ENCODE measurements at regions not wholly inside any gene's neighbourhood (a gene's known extent, or its start where the extent isn't known, plus 50 kb on each side); places are given as distances from the start of the nearest gene placed in this dataset.

- TF ChIP-seq, protein P1, sequence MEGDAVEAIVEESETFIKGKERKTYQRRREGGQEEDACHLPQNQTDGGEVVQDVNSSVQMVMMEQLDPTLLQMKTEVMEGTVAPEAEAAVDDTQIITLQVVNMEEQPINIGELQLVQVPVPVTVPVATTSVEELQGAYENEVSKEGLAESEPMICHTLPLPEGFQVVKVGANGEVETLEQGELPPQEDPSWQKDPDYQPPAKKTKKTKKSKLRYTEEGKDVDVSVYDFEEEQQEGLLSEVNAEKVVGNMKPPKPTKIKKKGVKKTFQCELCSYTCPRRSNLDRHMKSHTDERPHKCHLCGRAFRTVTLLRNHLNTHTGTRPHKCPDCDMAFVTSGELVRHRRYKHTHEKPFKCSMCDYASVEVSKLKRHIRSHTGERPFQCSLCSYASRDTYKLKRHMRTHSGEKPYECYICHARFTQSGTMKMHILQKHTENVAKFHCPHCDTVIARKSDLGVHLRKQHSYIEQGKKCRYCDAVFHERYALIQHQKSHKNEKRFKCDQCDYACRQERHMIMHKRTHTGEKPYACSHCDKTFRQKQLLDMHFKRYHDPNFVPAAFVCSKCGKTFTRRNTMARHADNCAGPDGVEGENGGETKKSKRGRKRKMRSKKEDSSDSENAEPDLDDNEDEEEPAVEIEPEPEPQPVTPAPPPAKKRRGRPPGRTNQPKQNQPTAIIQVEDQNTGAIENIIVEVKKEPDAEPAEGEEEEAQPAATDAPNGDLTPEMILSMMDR (IDR thresholded peaks at IDR 0.05; ENCODE audit: control insufficient read depth, insufficient read depth, low read depth, low read length, missing control alignments): no peak
- H3K4me3 ChIP-seq (ENCODE audit: control insufficient read depth, low read depth, low read length): no peak overlapping the region
- DNase-seq (ENCODE audit: low read depth): no peak
Observed at GRCh38 chr5:67379753-67380152, 183.2 kb upstream of the CD180 start.

DNA sequence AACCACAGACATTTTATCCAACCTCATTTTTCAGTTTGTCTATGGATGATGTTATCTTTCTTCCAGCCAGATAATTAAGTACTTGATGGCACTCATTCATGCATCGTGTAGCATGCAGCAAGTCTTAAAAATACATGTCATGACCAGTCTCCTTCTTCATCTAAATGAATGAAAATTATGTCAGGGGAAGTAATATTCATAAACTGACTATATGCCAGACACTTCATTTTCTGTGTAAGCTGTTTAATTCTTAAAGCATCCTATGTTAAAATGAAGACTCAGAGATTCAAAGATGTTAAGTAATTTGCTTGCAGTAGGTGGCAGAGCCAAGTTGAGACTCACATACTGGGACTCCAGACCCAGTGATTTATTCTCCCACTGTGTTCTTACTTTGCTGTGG lies 181.7 kb upstream of the CD180 start:
- no peak overlapping the region for H3K4me3 ChIP-seq (ENCODE audit: control insufficient read depth, low read depth, low read length)
- no peak for DNase-seq (ENCODE audit: low read depth)
- TF ChIP-seq, protein P1 (IDR thresholded peaks at IDR 0.05; ENCODE audit: control insufficient read depth, insufficient read depth, low read depth, low read length, missing control alignments): no peak

DNA sequence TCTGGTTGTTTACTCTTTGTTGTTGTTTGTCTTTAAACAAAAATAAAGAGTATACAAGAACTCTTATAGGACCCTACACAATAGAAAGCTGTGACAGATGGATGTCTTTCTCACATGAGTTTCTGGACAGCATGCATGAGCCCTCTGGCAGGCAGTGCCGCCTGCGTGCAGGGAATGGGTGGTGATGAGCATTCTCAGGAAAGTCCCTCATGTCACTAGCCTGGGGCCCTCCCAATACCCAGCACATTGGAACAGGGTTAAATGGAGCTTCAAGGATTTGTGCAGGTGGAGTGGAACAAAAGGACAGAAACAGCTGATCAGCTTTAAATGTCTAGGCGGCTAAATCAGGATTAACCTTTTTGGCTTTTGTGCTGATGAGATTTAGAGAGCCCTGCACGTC lies 181.0 kb upstream of the CD180 start:
- H3K4me3 ChIP-seq (ENCODE audit: control insufficient read depth, low read depth, low read length): no peak overlapping the region
- DNase-seq (ENCODE audit: low read depth): no peak
- TF ChIP-seq, protein P1 (IDR thresholded peaks at IDR 0.05; ENCODE audit: control insufficient read depth, insufficient read depth, low read depth, low read length, missing control alignments): no peak

DNA sequence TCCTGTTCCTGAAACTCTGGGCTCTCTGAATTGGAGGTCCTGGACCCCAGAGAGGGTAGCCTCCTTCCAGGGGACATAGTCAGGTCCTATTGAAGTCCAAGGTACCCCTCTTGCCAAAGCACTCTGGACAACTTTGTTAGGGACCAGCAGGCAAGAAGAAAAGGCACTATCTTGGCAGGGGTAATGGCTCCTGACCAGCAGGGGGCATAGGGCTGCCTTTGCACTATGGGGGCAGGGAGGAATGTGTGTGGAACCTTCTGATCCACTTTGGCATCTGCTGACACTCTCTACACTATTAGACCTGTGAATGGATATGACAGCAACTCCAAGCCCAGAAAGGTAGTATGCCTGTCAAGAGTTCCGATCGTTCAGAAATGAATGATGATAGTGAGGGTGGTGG lies 179.0 kb upstream of the CD180 start:
- TF ChIP-seq, protein P1 (IDR thresholded peaks at IDR 0.05; ENCODE audit: control insufficient read depth, insufficient read depth, low read depth, low read length, missing control alignments): no peak
- no peak for DNase-seq (ENCODE audit: low read depth)
- H3K4me3 ChIP-seq (ENCODE audit: control insufficient read depth, low read depth, low read length): no peak overlapping the region

GRCh38 chr5:67374378-67374777 lies 177.8 kb upstream of the CD180 start:
- H3K4me3 ChIP-seq (ENCODE audit: control insufficient read depth, low read depth, low read length): no peak overlapping the region
- TF ChIP-seq, protein P1 (IDR thresholded peaks at IDR 0.05; ENCODE audit: control insufficient read depth, insufficient read depth, low read depth, low read length, missing control alignments): no peak
- DNase-seq (ENCODE audit: low read depth): no peak

GRCh38 chr5:67373518-67373917 lies 176.9 kb upstream of the CD180 start:
- TF ChIP-seq, protein P1 (IDR thresholded peaks at IDR 0.05; ENCODE audit: control insufficient read depth, insufficient read depth, low read depth, low read length, missing control alignments): no peak
- H3K4me3 ChIP-seq (ENCODE audit: control insufficient read depth, low read depth, low read length): no peak overlapping the region
- DNase-seq (ENCODE audit: low read depth): no peak

- no peak for DNase-seq (ENCODE audit: low read depth)
- TF ChIP-seq, protein P1 (IDR thresholded peaks at IDR 0.05; ENCODE audit: control insufficient read depth, insufficient read depth, low read depth, low read length, missing control alignments): no peak
- no peak overlapping the region for H3K4me3 ChIP-seq (ENCODE audit: control insufficient read depth, low read depth, low read length)
Observed at GRCh38 chr5:67372887-67373286, 176.3 kb upstream of the CD180 start.

Data from AG09309 (cell line).